GM12878 (cell line): ENCODE measurements at regions not wholly inside any gene's neighbourhood (a gene's known extent, or its start where the extent isn't known, plus 50 kb on each side); places are given as distances from the start of the nearest gene placed in this dataset.

ENCODE experiments used
- ATAC-seq: fragments of 200-7000 bp; cut with Tn5 transposase; 3 replicates; pipeline ENCODE4 v1.9.1; 2020; ENCODE audit warnings: mild to moderate bottlenecking, moderate library complexity
- BruUV-seq: library from RNA; stranded (reverse); fragments of 400-500 nt; replicated peaks from 2 replicates; lab custom pipeline; 2021; lab: Mats Ljungman, UMichigan
- CTCF ChIA-PET: fragments of 300-600 bp; sonication (Branson Sonifier 250); formaldehyde crosslinking; extraction: SDS; loops from one replicate; lab custom pipeline; 2021; ENCODE audit warnings: inconsistent platforms; lab: Yijun Ruan, JAX
- POLR2A ChIA-PET: fragments of 350-600 bp; formaldehyde crosslinking; extraction: SDS; loops from one replicate; lab custom pipeline; 2021; ENCODE audit warnings: inconsistent platforms; lab: Charles Lee
- RAD21 ChIA-PET: fragments of 300-600 bp; sonication (Branson Sonifier 250); formaldehyde crosslinking; loops from one replicate; lab custom pipeline; 2023; ENCODE audit warnings: antibody characterized with exemption; ENCODE audit not compliant: unreplicated experiment; lab: Charles Lee
- SMC1A ChIA-PET: fragments of 300-600 bp; sonication (Branson Sonifier 250); formaldehyde crosslinking; loops from one replicate; lab custom pipeline; 2023; ENCODE audit not compliant: unreplicated experiment, uncharacterized antibody; lab: Charles Lee
- DNase-seq: peaks from one replicate; pipeline ENCODE4 v3.0.0-alpha.2; 2011; ENCODE audit warnings: low read depth, low spot score
- FAIRE-seq: peaks from 3 replicates; lab custom pipeline; 2011; peaks lifted over from hg19 to GRCh38; lab: Jason Lieb, UNC
- H2AFZ ChIP-seq: 2 replicates; pipeline ENCODE4 v1.6.0; 2011; ENCODE audit warnings: low read depth, low read length, control low read depth; ENCODE audit not compliant: control insufficient read depth
- H3K27ac ChIP-seq: 2 replicates; pipeline ENCODE4 v1.5.1; 2011; ENCODE audit warnings: control low read depth; ENCODE audit not compliant: control insufficient read depth, insufficient read depth
- H3K27me3 ChIP-seq, 2 experiments: replicated peaks in 1 of 2; 2 replicates each; pipeline versions ENCODE4 v1.6.0 to v1.6.1; 2011; ENCODE audit warnings: low read length in 1 of 2; ENCODE audit not compliant: control insufficient read depth in 2 of 2, insufficient read depth in 2 of 2
- H3K36me3 ChIP-seq, 2 experiments: 2 replicates each; pipeline ENCODE4 v1.5.1; 2011; ENCODE audit warnings: low read length in 1 of 2; ENCODE audit not compliant: control insufficient read depth in 2 of 2, insufficient read depth in 2 of 2
- H3K4me1 ChIP-seq: 2 replicates; pipeline ENCODE4 v1.6.1; 2011; ENCODE audit warnings: mild to moderate bottlenecking, low read length, moderate library complexity, mixed read lengths; ENCODE audit not compliant: control insufficient read depth, insufficient read depth
- H3K4me2 ChIP-seq: 2 replicates; pipeline ENCODE4 v1.6.0; 2011; ENCODE audit warnings: control low read depth; ENCODE audit not compliant: control insufficient read depth, insufficient read depth
- H3K4me3 ChIP-seq: fragments of 200-600 bp; sonication (generic); 2 replicates; pipeline ENCODE4 v1.5.1; 2016
- H3K79me2 ChIP-seq: 2 replicates; pipeline ENCODE4 v1.6.0; 2011; ENCODE audit warnings: low read length; ENCODE audit not compliant: control insufficient read depth, insufficient read depth
- H3K9ac ChIP-seq: 2 replicates; pipeline ENCODE4 v1.8.0; 2011; ENCODE audit warnings: low read length, control low read depth, mixed read lengths; ENCODE audit not compliant: control insufficient read depth, insufficient read depth
- H3K9me3 ChIP-seq: replicated peaks from 3 replicates; pipeline ENCODE4 v1.5.1; 2011; ENCODE audit warnings: mild to moderate bottlenecking, low read length; ENCODE audit not compliant: control insufficient read depth, insufficient read depth
- H4K20me1 ChIP-seq: 2 replicates; pipeline ENCODE4 v1.6.0; 2011; ENCODE audit not compliant: control insufficient read depth, insufficient read depth
- BHLHE40 ChIP-seq, 2 experiments: fragments of 450-650 bp in 1 of 2; IDR thresholded peaks; 2 replicates each; pipeline ENCODE4 v1.6.1; 2011 to 2017; ENCODE audit warnings: low read depth in 2 of 2, borderline replicate concordance in 1 of 2, improper control_type of control experiment in 1 of 2, low read length in 1 of 2, mild to moderate bottlenecking in 1 of 2
- CEBPB ChIP-seq, 2 experiments: fragments of 150-350 bp in 1 of 2; IDR thresholded peaks; 2 replicates each; pipeline ENCODE4 v1.6.1; 2012 to 2014; ENCODE audit warnings: low read depth in 2 of 2, low read length in 2 of 2, borderline replicate concordance in 1 of 2, inconsistent platforms in 1 of 2
- CREB1 ChIP-seq: IDR thresholded peaks from 2 replicates; pipeline ENCODE4 v1.6.1; 2012; ENCODE audit warnings: low read depth, mild to moderate bottlenecking, inconsistent platforms
- E2F8 ChIP-seq: fragments of 450-650 bp; IDR thresholded peaks from 2 replicates; pipeline ENCODE4 v1.6.1; 2018; ENCODE audit warnings: mild to moderate bottlenecking, low read depth, moderate library complexity; ENCODE audit not compliant: partially characterized antibody
- EZH2 ChIP-seq: IDR thresholded peaks from 2 replicates; pipeline ENCODE4 v1.6.1; 2012; ENCODE audit warnings: low read depth, mild to moderate bottlenecking, control low read depth, inconsistent platforms, low read length, borderline replicate concordance; ENCODE audit not compliant: control insufficient read depth
- MEF2A ChIP-seq: IDR thresholded peaks from 2 replicates; pipeline ENCODE4 v1.6.1; 2011; ENCODE audit warnings: low read depth, mild to moderate bottlenecking, low read length, moderate library complexity; ENCODE audit not compliant: insufficient read depth
- NFYA ChIP-seq: IDR thresholded peaks from 2 replicates; pipeline ENCODE4 v1.6.1; 2011; ENCODE audit warnings: low read depth, mild to moderate bottlenecking, low read length, improper control_type of control experiment, borderline replicate concordance
- RAD21 ChIP-seq: IDR thresholded peaks from 2 replicates; pipeline ENCODE4 v1.6.1; 2011; ENCODE audit warnings: mild to moderate bottlenecking, low read depth, low read length, moderate library complexity; ENCODE audit not compliant: insufficient read depth
- SMAD5 ChIP-seq: IDR thresholded peaks from 2 replicates; pipeline ENCODE4 v1.6.1; 2016; ENCODE audit warnings: antibody characterized with exemption, low read depth
- SREBF2 ChIP-seq: IDR thresholded peaks from 2 replicates; pipeline ENCODE4 v1.6.1; 2012; ENCODE audit warnings: mild to moderate bottlenecking, low read length
- ZNF592 ChIP-seq: fragments of 450-650 bp; IDR thresholded peaks from 2 replicates; pipeline ENCODE4 v1.6.1; 2017; ENCODE audit warnings: mild to moderate bottlenecking, moderate library complexity
- WGBS: methylation state at CpG from one replicate; pipeline ENCODE4 v1.1.6; 2016; ENCODE audit warnings: low lambda C conversion rate; ENCODE audit not compliant: insufficient replicate concordance, insufficient coverage; ENCODE audit errors: missing lambda C conversion rate; 5-methylcytosine and 5-hydroxymethylcytosine counted together
- in situ Hi-C: fragments of 300-500 bp; cut with MboI; formaldehyde crosslinking; loops from 9 replicates; pipeline ENCODE4 v1.14.3; 2018; ENCODE audit warnings: mixed read lengths
- intact Hi-C: fragments of 100-400 bp; cut with micrococcal nuclease; formaldehyde crosslinking; loops from one replicate; pipeline ENCODE4 v1.14.2; 2022; ENCODE audit not compliant: unreplicated experiment

DNA sequence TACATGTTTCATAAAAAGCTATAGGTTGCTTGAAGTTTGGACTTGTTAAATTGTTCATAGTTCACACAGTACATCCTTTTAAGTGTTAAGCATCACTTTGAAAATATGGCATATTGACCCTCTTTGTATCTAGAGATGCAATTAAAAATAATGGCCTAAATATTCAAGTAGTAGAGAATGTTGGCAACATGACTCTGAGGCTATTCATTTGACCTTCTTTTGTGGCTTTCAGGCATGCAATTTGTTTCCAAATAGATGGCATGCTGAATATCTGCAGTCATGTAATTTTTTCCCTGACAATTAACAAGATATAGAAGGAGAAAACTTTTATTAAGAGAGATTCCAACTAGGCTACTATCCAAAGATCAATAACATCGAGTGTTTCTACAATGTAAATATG lies 230.5 kb upstream of the ZRANB2 start:
- 6% methylated on average over 1 of the region's 1 CpG for WGBS
- SMC1A ChIA-PET, result no interaction called here
- intact Hi-C loops, result no loop called here
- no peak for FAIRE-seq
- Histone ChIP-seq H3K79me2 (no peaks in the 10 kb centered on the region), H3K36me3 (no peaks in the 10 kb centered on the region)
- TF ChIP-seq SMAD5 (no peak), CEBPB (IDR thresholded peaks at IDR 0.05; ENCODE audit: borderline replicate concordance in 1 of 2, low read depth in 2 of 2, low read length in 2 of 2) (no peak), ZNF592 (no peak), MEF2A (no peak), SREBF2 (no peak), BHLHE40 (IDR thresholded peaks at IDR 0.05; ENCODE audit: borderline replicate concordance in 1 of 2, low read depth in 2 of 2, low read length in 1 of 2) (no peak), NFYA (no peak), CREB1 (no peak), EZH2 (no peak), RAD21 (no peak), E2F8 (no peak)
- TF ChIP-seq, all 136 proteins: peak for 0
- H3K4me1 ChIP-seq, result no peaks in the 10 kb centered on the region
- DNase-seq (no peak), ATAC-seq (no peak)
- ChIA-PET POLR2A (no interaction called here), RAD21 (no interaction called here), CTCF (no interaction called here)
- H2AFZ ChIP-seq, result no peak overlapping the region
- no peak overlapping the region for H3K4me2 ChIP-seq
- H3K27ac ChIP-seq, result no peak overlapping the region
- H4K20me1 ChIP-seq, result no peaks in the 10 kb centered on the region
- H3K4me3 ChIP-seq, result no peak overlapping the region
- BruUV-seq, result no TSS peak
- no peaks in the 10 kb centered on the region for H3K9me3 ChIP-seq
- in situ Hi-C loops, result no loop called here
- no peak overlapping the region for H3K9ac ChIP-seq
- H3K27me3 ChIP-seq, result no peaks in the 10 kb centered on the region
